ENCODE measurements at regions not wholly inside any gene's neighbourhood (a gene's known extent, or its start where the extent isn't known, plus 50 kb on each side); places are given as distances from the start of the nearest gene placed in this dataset.

- Mint-ChIP-seq H3K9me3 (no peaks in the 10 kb centered on the region), H3K36me3 (ENCODE audit: low read depth) (no peaks in the 10 kb centered on the region), H3K27me3 (ENCODE audit: low read depth) (peaks cover 29% of the 10 kb centered on the region), H3K4me3 (no peak overlapping the region), H3K4me1 (ENCODE audit: low read depth) (no peaks in the 10 kb centered on the region), H3K27ac (no peak overlapping the region)
Observed at GRCh38 chr20:62575976-62576722, 66.2 kb upstream of the SLCO4A1 start.

- Mint-ChIP-seq H3K4me1 (ENCODE audit: low read depth) (no peaks in the 10 kb centered on the region), H3K9me3 (no peaks in the 10 kb centered on the region), H3K27ac (no peak overlapping the region), H3K36me3 (ENCODE audit: low read depth) (no peaks in the 10 kb centered on the region), H3K4me3 (no peak overlapping the region), H3K27me3 (ENCODE audit: low read depth) (peaks cover 30% of the 10 kb centered on the region)
Observed at GRCh38 chr20:62576815-62577489, 65.4 kb upstream of the SLCO4A1 start.

DNA sequence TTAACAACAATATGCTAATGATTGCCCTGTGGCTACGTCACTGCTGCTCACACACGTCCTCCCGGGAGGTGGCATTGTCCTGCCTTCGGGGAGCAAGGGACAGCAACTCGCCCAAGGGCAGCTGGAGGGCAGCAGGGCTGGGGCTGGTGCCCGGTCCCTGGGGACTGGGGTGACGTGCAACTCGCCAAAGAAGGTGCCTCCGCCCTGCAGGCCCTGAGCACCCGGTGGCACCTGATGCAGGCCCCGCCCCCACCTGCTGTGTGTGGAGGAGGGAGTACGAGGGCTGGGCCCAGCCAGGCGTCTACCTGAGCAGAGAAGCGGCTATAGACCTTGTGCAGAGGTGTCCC, 64.8 kb upstream of the SLCO4A1 start:
- H3K27me3 Mint-ChIP-seq (ENCODE audit: low read depth) = peaks cover 34% of the 10 kb centered on the region
- H3K9me3 Mint-ChIP-seq = no peaks in the 10 kb centered on the region
- no peak overlapping the region for H3K4me3 Mint-ChIP-seq
- no peaks in the 10 kb centered on the region for H3K4me1 Mint-ChIP-seq (ENCODE audit: low read depth)
- no peaks in the 10 kb centered on the region for H3K36me3 Mint-ChIP-seq (ENCODE audit: low read depth)
- H3K27ac Mint-ChIP-seq = no peak overlapping the region

GRCh38 chr20:62578294-62578897, 63.9 kb upstream of the SLCO4A1 start:
- Mint-ChIP-seq H3K27me3 (ENCODE audit: low read depth) (peaks cover 42% of the 10 kb centered on the region), H3K4me3 (no peak overlapping the region), H3K36me3 (ENCODE audit: low read depth) (no peaks in the 10 kb centered on the region), H3K27ac (no peak overlapping the region), H3K9me3 (no peaks in the 10 kb centered on the region), H3K4me1 (ENCODE audit: low read depth) (no peaks in the 10 kb centered on the region)

- no peaks in the 10 kb centered on the region for H3K36me3 Mint-ChIP-seq (ENCODE audit: low read depth)
- peaks cover 34% of the 10 kb centered on the region for H3K27me3 Mint-ChIP-seq (ENCODE audit: low read depth)
- H3K9me3 Mint-ChIP-seq = no peaks in the 10 kb centered on the region
- H3K4me1 Mint-ChIP-seq (ENCODE audit: low read depth) = no peaks in the 10 kb centered on the region
- H3K4me3 Mint-ChIP-seq = no peak overlapping the region
- H3K27ac Mint-ChIP-seq = no peak overlapping the region
Observed at GRCh38 chr20:62580052-62580451, 62.3 kb upstream of the SLCO4A1 start.

DNA sequence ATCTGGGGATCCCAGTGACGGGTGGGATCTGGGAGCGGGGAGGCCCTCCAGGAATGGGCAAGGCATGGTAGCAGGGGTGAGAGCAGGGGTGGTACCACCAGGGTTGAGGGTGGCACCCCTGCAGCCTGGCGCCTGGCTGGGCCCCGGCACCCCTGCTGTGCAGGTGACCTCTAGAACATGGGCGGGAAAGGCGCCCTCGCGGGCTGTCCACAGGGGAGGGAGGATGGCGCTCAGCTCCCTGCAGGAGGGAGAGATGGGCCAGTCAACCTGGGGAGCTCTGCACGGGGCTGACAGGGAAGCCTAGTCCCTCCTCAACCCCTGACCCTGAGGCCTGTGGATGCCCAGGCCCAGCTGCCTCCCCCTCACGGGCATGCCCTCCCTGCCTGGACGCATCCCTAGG, 61.6 kb upstream of the SLCO4A1 start:
- Mint-ChIP-seq H3K27ac (no peak overlapping the region), H3K4me1 (ENCODE audit: low read depth) (no peaks in the 10 kb centered on the region), H3K4me3 (no peak overlapping the region), H3K36me3 (ENCODE audit: low read depth) (no peaks in the 10 kb centered on the region), H3K27me3 (ENCODE audit: low read depth) (peaks cover 37% of the 10 kb centered on the region), H3K9me3 (no peaks in the 10 kb centered on the region)

- Mint-ChIP-seq H3K36me3 (ENCODE audit: low read depth) (no peaks in the 10 kb centered on the region), H3K27ac (no peak overlapping the region), H3K27me3 (ENCODE audit: low read depth) (peaks cover 37% of the 10 kb centered on the region), H3K4me3 (no peak overlapping the region), H3K9me3 (no peaks in the 10 kb centered on the region), H3K4me1 (ENCODE audit: low read depth) (no peaks in the 10 kb centered on the region)
Observed at GRCh38 chr20:62581308-62581707, 61.0 kb upstream of the SLCO4A1 start.

GRCh38 chr20:62581806-62582205, 60.5 kb upstream of the SLCO4A1 start:
- Mint-ChIP-seq H3K27me3 (ENCODE audit: low read depth) (peaks cover 37% of the 10 kb centered on the region), H3K4me1 (ENCODE audit: low read depth) (no peaks in the 10 kb centered on the region), H3K27ac (no peak overlapping the region), H3K4me3 (no peak overlapping the region), H3K36me3 (ENCODE audit: low read depth) (no peaks in the 10 kb centered on the region), H3K9me3 (no peaks in the 10 kb centered on the region)

DNA sequence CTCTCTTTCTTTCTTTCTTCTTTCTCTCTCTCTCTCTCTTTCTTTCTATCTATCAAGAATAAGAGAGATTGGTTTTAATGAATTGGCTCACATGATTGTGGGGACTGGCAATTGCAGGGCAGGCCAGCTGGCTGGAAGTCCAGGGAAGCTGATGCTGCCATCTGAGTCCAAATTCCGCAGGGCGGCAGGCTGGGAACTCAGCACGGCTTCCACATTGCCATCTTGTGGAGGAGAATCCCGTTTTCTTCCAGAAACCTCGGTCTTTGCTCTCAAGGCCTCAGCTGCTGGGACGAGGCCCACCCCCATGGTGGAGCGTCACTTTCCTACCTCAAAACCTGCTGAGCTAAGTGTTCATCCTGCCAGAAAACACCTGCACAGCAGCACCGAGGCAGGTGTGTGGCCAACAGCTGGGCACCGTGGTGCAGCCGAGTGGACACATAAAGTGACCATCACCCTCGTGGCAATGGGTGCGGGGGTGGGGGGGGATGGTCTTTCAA, 58.8 kb upstream of the SLCO4A1 start:
- Mint-ChIP-seq H3K36me3 (ENCODE audit: low read depth) (no peaks in the 10 kb centered on the region), H3K4me1 (ENCODE audit: low read depth) (peaks cover 2% of the 10 kb centered on the region), H3K9me3 (no peaks in the 10 kb centered on the region), H3K4me3 (no peak overlapping the region), H3K27me3 (ENCODE audit: low read depth) (peaks cover 44% of the 10 kb centered on the region), H3K27ac (no peak overlapping the region)

DNA sequence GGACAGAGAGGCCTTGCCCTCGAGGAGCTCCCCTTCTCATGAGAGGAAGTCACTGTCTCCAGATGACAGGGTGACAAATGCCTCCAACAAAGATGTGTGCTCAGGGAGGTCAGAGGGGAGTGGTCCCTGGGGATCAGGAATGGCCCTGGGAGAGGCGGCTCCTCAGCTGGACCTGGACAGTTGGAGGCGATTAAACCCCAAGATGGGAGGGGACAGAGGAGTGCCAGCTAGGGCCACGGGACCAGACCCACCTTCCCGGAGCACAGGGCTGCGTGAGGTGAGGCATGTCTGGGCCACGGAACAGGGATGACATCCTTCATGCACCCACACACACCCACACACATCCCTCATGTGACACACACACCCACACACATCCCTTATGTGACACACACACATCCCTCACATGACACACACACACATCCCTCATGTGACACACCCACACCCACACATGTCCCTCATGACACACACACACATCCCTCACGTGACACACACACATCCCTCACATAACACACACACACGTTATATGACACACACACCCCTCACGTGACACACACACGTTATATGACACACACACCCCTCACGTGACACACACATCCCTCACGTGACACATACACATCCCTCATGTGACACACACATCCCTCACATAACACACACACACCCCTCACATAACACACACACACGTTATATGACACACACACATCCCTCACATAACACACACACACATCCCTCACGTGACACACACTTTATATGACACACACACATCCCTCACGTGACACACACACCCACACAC, 57.4 kb upstream of the SLCO4A1 start:
- no peaks in the 10 kb centered on the region for H3K9me3 Mint-ChIP-seq
- H3K27ac Mint-ChIP-seq = peak overlapping the region; percentile 39
- peaks cover 31% of the 10 kb centered on the region for H3K27me3 Mint-ChIP-seq (ENCODE audit: low read depth)
- no peak overlapping the region for H3K4me3 Mint-ChIP-seq
- no peaks in the 10 kb centered on the region for H3K36me3 Mint-ChIP-seq (ENCODE audit: low read depth)
- peaks cover 2% of the 10 kb centered on the region for H3K4me1 Mint-ChIP-seq (ENCODE audit: low read depth)

GRCh38 chr20:62585461-62585970, 56.8 kb upstream of the SLCO4A1 start:
- Mint-ChIP-seq H3K9me3 (no peaks in the 10 kb centered on the region), H3K4me3 (no peak overlapping the region), H3K27me3 (ENCODE audit: low read depth) (peaks cover 27% of the 10 kb centered on the region), H3K36me3 (ENCODE audit: low read depth) (no peaks in the 10 kb centered on the region), H3K27ac (no peak overlapping the region), H3K4me1 (ENCODE audit: low read depth) (peaks cover 2% of the 10 kb centered on the region)

- H3K9me3 Mint-ChIP-seq = no peaks in the 10 kb centered on the region
- peaks cover 31% of the 10 kb centered on the region for H3K27me3 Mint-ChIP-seq (ENCODE audit: low read depth)
- no peaks in the 10 kb centered on the region for H3K36me3 Mint-ChIP-seq (ENCODE audit: low read depth)
- H3K27ac Mint-ChIP-seq = no peak overlapping the region
- peaks cover 2% of the 10 kb centered on the region for H3K4me1 Mint-ChIP-seq (ENCODE audit: low read depth)
- H3K4me3 Mint-ChIP-seq = no peak overlapping the region
Observed at GRCh38 chr20:62586799-62587198, 55.5 kb upstream of the SLCO4A1 start.

GRCh38 chr20:62587757-62588402, 54.4 kb upstream of the SLCO4A1 start:
- Mint-ChIP-seq H3K9me3 (no peaks in the 10 kb centered on the region), H3K36me3 (ENCODE audit: low read depth) (no peaks in the 10 kb centered on the region), H3K4me1 (ENCODE audit: low read depth) (peaks cover 2% of the 10 kb centered on the region), H3K27ac (no peak overlapping the region), H3K4me3 (no peak overlapping the region), H3K27me3 (ENCODE audit: low read depth) (peaks cover 22% of the 10 kb centered on the region)
